H1 (cell line): ENCODE measurements at regions not wholly inside any gene's neighbourhood (a gene's known extent, or its start where the extent isn't known, plus 50 kb on each side); places are given as distances from the start of the nearest gene placed in this dataset.

ENCODE experiments used
- CTCF ChIA-PET: fragments of 300-600 bp; sonication (Branson Sonifier 250); formaldehyde crosslinking; loops from one replicate; lab custom pipeline; 2021; ENCODE audit not compliant: partially characterized antibody; lab: Charles Lee
- POLR2A ChIA-PET: fragments of 300-600 bp; sonication (Branson Sonifier 250); formaldehyde crosslinking; loops from one replicate; lab custom pipeline; 2021; ENCODE audit warnings: inconsistent platforms; ENCODE audit not compliant: partially characterized antibody; lab: Charles Lee
- DNase-seq, 2 experiments: peaks; one replicate each; pipeline versions ENCODE4 v3.0.0 to v3.0.0-alpha.2; 2010 to 2022; ENCODE audit warnings: low spot score in 2 of 2, low read depth in 1 of 2, mixed read lengths in 1 of 2
- FAIRE-seq: peaks from 2 replicates; lab custom pipeline; 2011; peaks lifted over from hg19 to GRCh38; lab: Jason Lieb, UNC
- H2AFZ ChIP-seq: 2 replicates; pipeline ENCODE4 v1.8.1; 2012; ENCODE audit warnings: low read length, inconsistent platforms
- H2AK5ac ChIP-seq: 2 replicates; pipeline ENCODE4 v1.6.1; 2013; ENCODE audit warnings: low read depth, low read length
- H2BK120ac ChIP-seq: replicated peaks from 2 replicates; pipeline ENCODE3; 2013; ENCODE audit warnings: low read depth, low read length, inconsistent platforms
- H2BK12ac ChIP-seq: 2 replicates; pipeline ENCODE4 v1.6.1; 2013; ENCODE audit warnings: low read depth, low read length
- H2BK15ac ChIP-seq: 2 replicates; pipeline ENCODE4 v1.6.1; 2013; ENCODE audit warnings: low read length
- H2BK20ac ChIP-seq: 2 replicates; pipeline ENCODE4 v1.6.1; 2013; ENCODE audit warnings: low read length
- H2BK5ac ChIP-seq: 2 replicates; pipeline ENCODE4 v1.6.1; 2013; ENCODE audit warnings: low read depth, low read length
- H3K14ac ChIP-seq: 2 replicates; pipeline ENCODE4 v1.6.1; 2013; ENCODE audit warnings: inconsistent platforms; ENCODE audit not compliant: insufficient read length
- H3K18ac ChIP-seq: 2 replicates; pipeline ENCODE4 v1.6.1; 2013; ENCODE audit warnings: low read length; ENCODE audit errors: extremely low read depth
- H3K23ac ChIP-seq: 2 replicates; pipeline ENCODE4 v1.6.1; 2013; ENCODE audit warnings: inconsistent platforms; ENCODE audit not compliant: insufficient read length
- H3K23me2 ChIP-seq: 2 replicates; pipeline ENCODE4 v1.6.1; 2013; ENCODE audit warnings: low read depth, low read length
- H3K27ac ChIP-seq: 2 replicates; pipeline ENCODE4 v1.6.1; 2011; ENCODE audit warnings: low read depth, low read length, inconsistent platforms
- H3K27me3 ChIP-seq, 4 experiments: replicated peaks in 1 of 4; 1 replicate in 1 of 4; 2 replicates in 3 of 4; pipeline versions ENCODE4 v1.6.1 to v1.8.1; 2011 to 2013; ENCODE audit warnings: low read length in 3 of 4, mild to moderate bottlenecking in 3 of 4, inconsistent platforms in 2 of 4, mixed read lengths in 2 of 4, moderate library complexity in 1 of 4; ENCODE audit not compliant: control insufficient read depth in 3 of 4, insufficient read depth in 3 of 4; ENCODE audit errors: extremely low read depth in 1 of 4
- H3K36me3 ChIP-seq, 4 experiments: 2 replicates each; pipeline versions ENCODE4 v1.6.1 to v1.8.1; 2011 to 2013; ENCODE audit warnings: mild to moderate bottlenecking in 4 of 4, low read length in 3 of 4, moderate library complexity in 2 of 4, control low read depth in 1 of 4, inconsistent platforms in 1 of 4; ENCODE audit not compliant: insufficient read depth in 4 of 4, control insufficient read depth in 2 of 4
- H3K4ac ChIP-seq: replicated peaks from 2 replicates; pipeline ENCODE3; 2013; ENCODE audit warnings: low read length, low read depth, mixed read lengths, inconsistent platforms; ENCODE audit not compliant: insufficient read length
- H3K4me1 ChIP-seq, 4 experiments: replicated peaks in 1 of 4; 1 replicate in 1 of 4; 2 replicates in 3 of 4; pipeline versions ENCODE4 v1.6.1 to v1.8.1; 2011 to 2013; ENCODE audit warnings: low read length in 3 of 4, inconsistent platforms in 2 of 4, mixed read lengths in 1 of 4; ENCODE audit not compliant: insufficient read depth in 4 of 4, control insufficient read depth in 3 of 4
- H3K4me2 ChIP-seq, 2 experiments: 2 replicates each; pipeline versions ENCODE4 v1.6.1 to v1.8.1; 2011 to 2013; ENCODE audit warnings: low read depth in 2 of 2, low read length in 2 of 2, control low read depth in 1 of 2, inconsistent platforms in 1 of 2, mild to moderate bottlenecking in 1 of 2; ENCODE audit not compliant: insufficient read depth in 1 of 2
- H3K4me3 ChIP-seq, 4 experiments: fragments of 200-600, 300-600 bp in 1 of 4; sonication (generic), shearing (Covaris generic), sonication (Bioruptor Twin) in 1 of 4; 2 replicates each; pipeline versions ENCODE4 v1.5.1 to v1.8.1; 2011 to 2016; ENCODE audit warnings: low read length in 4 of 4, low read depth in 3 of 4, control low read depth in 2 of 4, inconsistent platforms in 2 of 4, mild to moderate bottlenecking in 2 of 4, mixed read lengths in 1 of 4, moderate library complexity in 1 of 4; ENCODE audit not compliant: insufficient read depth in 2 of 4; ENCODE audit errors: extremely low read depth in 1 of 4
- H3K56ac ChIP-seq: replicated peaks from 2 replicates; pipeline ENCODE3; 2013; ENCODE audit warnings: low read depth, mild to moderate bottlenecking, mixed read lengths, low read length, inconsistent platforms; ENCODE audit not compliant: insufficient read length
- H3K79me1 ChIP-seq: 2 replicates; pipeline ENCODE4 v1.6.1; 2013; ENCODE audit warnings: low read depth, low read length, control low read depth
- H3K79me2 ChIP-seq, 2 experiments: 2 replicates each; pipeline versions ENCODE4 v1.6.1 to v1.8.1; 2012 to 2013; ENCODE audit warnings: low read length in 2 of 2, mild to moderate bottlenecking in 2 of 2, inconsistent platforms in 1 of 2; ENCODE audit not compliant: insufficient read depth in 2 of 2, control insufficient read depth in 1 of 2
- H3K9ac ChIP-seq, 4 experiments: replicated peaks in 1 of 4; 1 replicate in 1 of 4; 2 replicates in 3 of 4; pipeline versions ENCODE4 v1.6.1 to v1.8.1; 2011 to 2013; ENCODE audit warnings: low read depth in 3 of 4, low read length in 3 of 4, control low read depth in 2 of 4, mild to moderate bottlenecking in 2 of 4, moderate library complexity in 2 of 4, inconsistent platforms in 1 of 4; ENCODE audit errors: extremely low read depth in 1 of 4
- H3K9me3 ChIP-seq, 2 experiments: 2 replicates each; pipeline versions ENCODE4 v1.6.1 to v1.8.1; 2012 to 2013; ENCODE audit warnings: mild to moderate bottlenecking in 2 of 2, moderate library complexity in 2 of 2, control low read depth in 1 of 2, inconsistent platforms in 1 of 2, low read depth in 1 of 2, low read length in 1 of 2, mixed read lengths in 1 of 2; ENCODE audit not compliant: insufficient read depth in 2 of 2
- H4K20me1 ChIP-seq, 2 experiments: replicated peaks in 1 of 2; 2 replicates each; pipeline versions ENCODE3 to v1.8.1; 2011 to 2013; ENCODE audit warnings: inconsistent platforms in 2 of 2, low read length in 2 of 2, mild to moderate bottlenecking in 1 of 2; ENCODE audit not compliant: insufficient read depth in 2 of 2, control insufficient read depth in 1 of 2
- H4K5ac ChIP-seq: 2 replicates; pipeline ENCODE4 v1.6.1; 2013; ENCODE audit warnings: low read length, low read depth, mixed read lengths, inconsistent platforms; ENCODE audit not compliant: insufficient read length
- H4K8ac ChIP-seq: 2 replicates; pipeline ENCODE4 v1.8.0; 2013; ENCODE audit warnings: mild to moderate bottlenecking, moderate library complexity, low read length, inconsistent platforms; ENCODE audit not compliant: insufficient read depth; ENCODE audit errors: extremely low read depth
- H4K91ac ChIP-seq: replicated peaks from 2 replicates; pipeline ENCODE3; 2013; ENCODE audit warnings: low read length, mixed read lengths, inconsistent platforms; ENCODE audit not compliant: insufficient read length
- ASH2L ChIP-seq: fragments of 200-600, 300-600 bp; sonication (generic); IDR thresholded peaks from one replicate; pipeline ENCODE4 v1.7.1; 2017; ENCODE audit warnings: low read length
- BACH1 ChIP-seq: IDR thresholded peaks from 2 replicates; pipeline ENCODE4 v1.6.1; 2012; ENCODE audit warnings: low read length, improper control_type of control experiment
- BRCA1 ChIP-seq: IDR thresholded peaks from 2 replicates; pipeline ENCODE4 v1.6.1; 2012; ENCODE audit warnings: low read depth, low read length, improper control_type of control experiment
- GABPA ChIP-seq: IDR thresholded peaks from 2 replicates; pipeline ENCODE4 v1.6.1; 2011; ENCODE audit warnings: mild to moderate bottlenecking, low read length, moderate library complexity, borderline replicate concordance; ENCODE audit not compliant: insufficient read depth
- POU5F1 ChIP-seq: IDR thresholded peaks from 2 replicates; pipeline ENCODE4 v1.6.1; 2011; ENCODE audit warnings: low read depth, mild to moderate bottlenecking, low read length, moderate library complexity
- RAD21 ChIP-seq, 2 experiments: IDR thresholded peaks in 1 of 2; conservative IDR thresholded peaks in 1 of 2; 2 replicates each; pipeline ENCODE4 v1.6.1; 2011; ENCODE audit warnings: low read depth in 2 of 2, low read length in 2 of 2, improper control_type of control experiment in 1 of 2, inconsistent platforms in 1 of 2, mild to moderate bottlenecking in 1 of 2, moderate library complexity in 1 of 2
- RBBP5 ChIP-seq: IDR thresholded peaks from 2 replicates; pipeline ENCODE4 v1.7.1; 2012; ENCODE audit warnings: low read depth, mild to moderate bottlenecking, inconsistent platforms, low read length, moderate library complexity, borderline replicate concordance
- TAF1 ChIP-seq: IDR thresholded peaks from 2 replicates; pipeline ENCODE4 v1.6.1; 2011; ENCODE audit warnings: mild to moderate bottlenecking, low read depth, low read length
- WGBS, 2 experiments: shearing (Covaris generic) in 1 of 2; methylation state at CpG; one replicate each; pipeline versions ENCODE4 v1.1.6 to v1.1.7; 2013 to 2015; ENCODE audit warnings: low lambda C conversion rate in 2 of 2, mixed read lengths in 2 of 2, inconsistent platforms in 1 of 2, low coverage in 1 of 2, missing lambda C conversion rate in 1 of 2; ENCODE audit not compliant: insufficient replicate concordance in 2 of 2, insufficient coverage in 1 of 2, insufficient read length in 1 of 2; ENCODE audit errors: extremely low coverage in 1 of 2, missing lambda C conversion rate in 1 of 2; 5-methylcytosine and 5-hydroxymethylcytosine counted together

GRCh38 chr5:73288803-73289720, 116.1 kb downstream of the TMEM174 start:
- CTCF ChIA-PET = interaction anchor here (0.7 to 1.0 kb wide), 3 partner anchors 10 to 71 kb away, joined by 3 read pairs; no protein-coding TSS in a partner anchor
- DNase-seq (no peak), FAIRE-seq (peak; percentile 75)
- H2BK12ac ChIP-seq = no peak overlapping the region
- H3K36me3 ChIP-seq = no peaks in the 10 kb centered on the region
- H4K5ac ChIP-seq = no peak overlapping the region
- H3K9ac ChIP-seq = no peak overlapping the region
- WGBS, 2 experiments = 32% methylated on average over 6 of the region's 6 CpGs; no CpG with 5 or more reads in 1 of the 2 experiments
- no peak overlapping the region for H2BK120ac ChIP-seq
- H3K4me2 ChIP-seq = peak overlapping the region; percentile 57 to 97
- H3K4ac ChIP-seq = no peak overlapping the region
- no peak overlapping the region for H4K8ac ChIP-seq
- H3K4me3 ChIP-seq = peak overlapping the region in 2 of 4 experiments; percentile 3 to 38; a peak in 2 of 8 replicates
- peak overlapping the region; percentile 2; the same call in 1 of the 2 replicates for H2BK20ac ChIP-seq
- H3K56ac ChIP-seq = no peak overlapping the region
- no peak overlapping the region; the same call in 1 of the 2 replicates for H2BK5ac ChIP-seq
- no peak overlapping the region for H3K27ac ChIP-seq
- H4K91ac ChIP-seq = no peak overlapping the region
- peaks cover 0 to 2% (median 2%) of the 10 kb centered on the region in 4 experiments; a peak in 2 of 7 replicates for H3K27me3 ChIP-seq
- no peak overlapping the region for H3K14ac ChIP-seq
- H3K9me3 ChIP-seq = no peaks in the 10 kb centered on the region
- peaks cover 0 to 17% (median 13%) of the 10 kb centered on the region in 4 experiments; a peak in 4 of 7 replicates for H3K4me1 ChIP-seq
- no peak overlapping the region for H2BK15ac ChIP-seq
- no peaks in the 10 kb centered on the region for H3K79me1 ChIP-seq
- H3K23ac ChIP-seq = no peak overlapping the region
- H2AK5ac ChIP-seq = no peak overlapping the region
- peak overlapping the region; percentile 75 for H3K18ac ChIP-seq
- POLR2A ChIA-PET = no interaction called here
- H3K23me2 ChIP-seq = no peaks in the 10 kb centered on the region; the same call in 1 of the 2 replicates
- no peaks in the 10 kb centered on the region for H3K79me2 ChIP-seq
- H4K20me1 ChIP-seq = no peaks in the 10 kb centered on the region
- peak overlapping the region; percentile 30; the same call in 1 of the 2 replicates for H2AFZ ChIP-seq
- TF ChIP-seq GABPA (no peak), RBBP5 (0 out of 2 replicates have a peak, but pooled peaks have one; percentile 35), TAF1 (no peak), BACH1 (no peak), RAD21 (IDR thresholded peaks at IDR 0.05 in 1 of 2, conservative IDR thresholded peaks at IDR 0.05 in 1 of 2; ENCODE audit: low read depth in 2 of 2, low read length in 2 of 2) (no peak), ASH2L (peak; percentile 51), POU5F1 (0 out of 2 replicates have a peak, but pooled peaks have one; percentile 5), BRCA1 (no peak)
